Iris pigment epithelial cell (primary cell): ENCODE measurements at regions not wholly inside any gene's neighbourhood (a gene's known extent, or its start where the extent isn't known, plus 50 kb on each side); places are given as distances from the start of the nearest gene placed in this dataset.
"Not testable (repeated sequence)": the region's sequence is repeated elsewhere in the genome, so short reads cannot be mapped to it uniquely, and the experiment has no call there.

Source experiments
- DNase-seq: peaks from one replicate; pipeline ENCODE4 v3.0.0-alpha.2; 2011; ENCODE audit warnings: low read depth

- DNase-seq = not testable (repeated sequence)
Measured at GRCh38 chr1:25171013-25171412, 61.3 kb downstream of the SYF2 start.

- no peak for DNase-seq
Measured at GRCh38 chr1:25170439-25170838, 61.9 kb downstream of the SYF2 start.

GRCh38 chr1:25169610-25170009 is 62.7 kb downstream of the SYF2 start:
- DNase-seq = no peak

GRCh38 chr1:25169168-25169567 is 63.1 kb downstream of the SYF2 start:
- no peak for DNase-seq

- no peak for DNase-seq
Measured at GRCh38 chr1:25168193-25169071, 63.9 kb downstream of the SYF2 start.

GRCh38 chr1:25167269-25168192 is 64.8 kb downstream of the SYF2 start:
- DNase-seq = no peak

- no peak for DNase-seq
Measured at GRCh38 chr1:25166847-25167246, 65.5 kb downstream of the SYF2 start.

GRCh38 chr1:25163986-25164385 is 68.3 kb downstream of the SYF2 start:
- DNase-seq = no peak

- no peak for DNase-seq
Measured at GRCh38 chr1:25161981-25162380, 70.3 kb downstream of the SYF2 start.

- DNase-seq = no peak
Measured at GRCh38 chr1:25157846-25158245, 74.5 kb downstream of the SYF2 start.

- DNase-seq = no peak
Measured at GRCh38 chr1:25150985-25151495, 81.3 kb downstream of the SYF2 start.

GRCh38 chr1:25148673-25149300 is 83.5 kb downstream of the SYF2 start:
- peak; percentile 9 for DNase-seq

- DNase-seq = no peak
Measured at GRCh38 chr1:25146451-25146855, 85.8 kb downstream of the SYF2 start.

- no peak for DNase-seq
Measured at GRCh38 chr1:25145775-25146393, 86.4 kb downstream of the SYF2 start.

GRCh38 chr1:25140073-25140797 is 92.1 kb downstream of the SYF2 start:
- no peak for DNase-seq

GRCh38 chr1:25137521-25138395 is 94.5 kb downstream of the SYF2 start:
- no peak for DNase-seq

- no peak for DNase-seq
Measured at GRCh38 chr1:25137106-25137505, 95.2 kb downstream of the SYF2 start.

- DNase-seq = no peak
Measured at GRCh38 chr1:25135909-25136308, 96.4 kb downstream of the SYF2 start.

GRCh38 chr1:25134801-25135461 is 97.4 kb downstream of the SYF2 start:
- no peak for DNase-seq

GRCh38 chr1:25134307-25134706 is 98.0 kb downstream of the SYF2 start:
- DNase-seq = no peak
